HG03045 (cell line): ENCODE measurements at regions not wholly inside any gene's neighbourhood (a gene's known extent, or its start where the extent isn't known, plus 50 kb on each side); places are given as distances from the start of the nearest gene placed in this dataset.

Source experiments
- ATAC-seq: cut with Tn5 transposase; IDR thresholded peaks from one replicate; pipeline ENCODE4 v1.9.1; 2021; ENCODE audit warnings: mild to moderate bottlenecking, moderate library complexity; ENCODE audit not compliant: unreplicated experiment

DNA sequence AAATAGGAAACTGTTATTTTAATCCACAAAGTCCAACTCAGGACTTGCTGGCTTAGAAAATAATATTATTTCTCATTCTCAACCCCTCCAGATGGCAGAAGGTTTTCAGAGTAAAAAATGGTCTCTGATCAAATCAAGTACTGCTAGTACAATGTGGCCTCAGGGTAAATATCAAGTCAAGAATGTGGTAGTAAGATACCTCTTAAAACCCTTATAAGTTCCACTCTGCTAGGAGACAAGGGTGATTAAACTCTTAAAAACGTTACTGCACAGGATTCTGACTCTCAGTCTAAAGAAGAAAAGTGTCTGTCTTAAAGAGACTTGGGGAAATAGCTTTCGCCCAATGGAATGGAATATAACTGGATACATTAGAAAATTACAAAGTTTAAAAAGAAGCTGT is 120.8 kb upstream of the PDE4D start:
- no peak for ATAC-seq

GRCh38 chr5:60010853-60011252 is 117.3 kb upstream of the PDE4D start:
- no peak for ATAC-seq

DNA sequence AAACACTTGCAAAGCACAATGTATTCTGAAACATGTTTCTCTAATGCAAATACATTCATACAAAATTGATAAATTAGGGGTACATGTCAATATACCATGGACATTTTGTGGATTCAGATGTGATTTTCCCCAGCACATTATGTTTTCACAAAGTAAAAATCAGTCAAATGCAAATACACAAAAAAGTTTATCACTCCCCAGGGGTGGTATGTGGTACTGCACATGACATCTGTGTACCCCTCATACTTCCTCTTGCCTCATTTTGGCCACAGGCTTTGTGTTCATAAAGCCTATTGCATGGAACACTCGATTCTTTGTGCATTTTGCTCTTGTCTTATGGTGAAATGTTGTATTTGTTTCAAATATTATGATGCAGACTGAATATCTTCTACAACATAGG is 116.8 kb upstream of the PDE4D start:
- ATAC-seq: no peak

DNA sequence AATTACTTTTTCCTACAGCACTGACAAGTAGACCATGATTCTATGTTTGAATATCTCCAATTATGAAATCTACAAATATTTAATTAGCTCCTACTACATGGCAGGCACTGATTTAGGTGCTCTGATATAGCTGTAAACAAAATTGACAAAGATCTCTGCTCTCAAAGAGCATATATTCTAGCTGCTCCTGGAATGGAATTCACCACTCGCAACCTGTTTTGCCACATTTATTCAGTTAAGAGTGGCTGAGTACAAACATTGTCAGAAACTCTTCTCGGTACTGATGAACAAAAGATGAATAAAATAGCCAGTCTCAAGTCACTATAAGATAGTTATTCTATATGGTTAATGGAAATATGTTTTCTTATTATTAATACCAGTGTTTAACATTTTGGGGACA is 114.2 kb upstream of the PDE4D start:
- no peak for ATAC-seq

DNA sequence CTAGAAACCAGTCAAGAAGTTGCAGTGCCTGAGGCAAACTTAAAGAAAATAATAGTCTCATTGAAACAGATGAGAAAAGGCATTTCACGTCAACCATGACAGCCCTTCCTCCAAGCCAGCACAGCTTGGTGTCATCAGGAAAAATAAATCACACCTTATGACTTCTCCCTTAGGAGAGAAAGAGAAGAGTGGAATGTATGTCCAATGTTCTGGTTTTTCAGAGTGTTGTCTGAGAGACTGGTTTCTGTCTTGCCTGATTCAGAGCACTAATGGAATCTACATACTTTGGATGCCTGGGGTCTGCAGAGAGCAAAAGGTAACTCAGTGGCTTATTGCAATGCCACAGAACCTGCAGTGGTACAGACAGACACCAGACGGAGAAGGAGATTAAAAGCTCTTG is 105.5 kb upstream of the PDE4D start:
- ATAC-seq: no peak

DNA sequence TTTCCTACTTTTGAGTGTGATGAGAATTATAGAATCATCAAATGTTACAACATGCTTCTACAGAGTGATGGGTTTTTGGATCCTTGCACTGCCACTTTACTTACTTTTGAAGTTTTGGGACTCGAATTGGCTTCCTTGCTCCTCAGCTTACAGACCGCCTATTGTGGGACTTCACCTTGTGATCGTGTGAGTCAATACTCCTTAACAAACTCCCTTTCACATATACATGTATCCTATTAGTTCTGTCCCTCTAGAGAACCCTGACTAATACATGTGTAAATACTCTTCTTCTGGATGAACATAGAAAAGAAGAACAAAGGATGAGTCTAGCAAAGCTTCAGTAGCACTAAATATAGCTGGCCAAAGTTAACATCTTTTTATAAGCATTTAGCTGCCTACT is 98.7 kb upstream of the PDE4D start:
- ATAC-seq: no peak

- ATAC-seq: no peak
Measured at GRCh38 chr5:59988396-59988795, 94.9 kb upstream of the PDE4D start.

GRCh38 chr5:59976342-59976741 is 82.8 kb upstream of the PDE4D start:
- ATAC-seq: no peak

DNA sequence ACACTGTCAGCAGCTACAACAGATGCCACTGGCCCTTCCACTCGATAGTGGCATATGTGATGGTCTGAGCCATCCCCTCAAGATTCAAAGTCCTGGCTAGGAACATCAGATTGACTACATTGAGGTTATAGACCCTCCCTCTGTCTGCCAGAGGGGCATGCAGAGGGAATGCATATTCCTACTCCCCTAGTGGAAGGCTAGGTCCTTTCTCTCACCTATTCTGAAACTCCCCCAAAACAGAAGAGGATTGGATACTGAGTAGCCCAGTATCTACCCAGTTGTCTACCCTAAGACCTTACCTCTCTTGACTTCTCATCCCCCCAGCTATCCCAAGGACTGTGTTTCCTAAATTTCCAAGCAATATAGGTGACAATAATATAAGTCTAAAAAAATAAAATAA is 78.5 kb upstream of the PDE4D start:
- no peak for ATAC-seq

GRCh38 chr5:59959330-59959729 is 65.8 kb upstream of the PDE4D start:
- ATAC-seq: no peak

DNA sequence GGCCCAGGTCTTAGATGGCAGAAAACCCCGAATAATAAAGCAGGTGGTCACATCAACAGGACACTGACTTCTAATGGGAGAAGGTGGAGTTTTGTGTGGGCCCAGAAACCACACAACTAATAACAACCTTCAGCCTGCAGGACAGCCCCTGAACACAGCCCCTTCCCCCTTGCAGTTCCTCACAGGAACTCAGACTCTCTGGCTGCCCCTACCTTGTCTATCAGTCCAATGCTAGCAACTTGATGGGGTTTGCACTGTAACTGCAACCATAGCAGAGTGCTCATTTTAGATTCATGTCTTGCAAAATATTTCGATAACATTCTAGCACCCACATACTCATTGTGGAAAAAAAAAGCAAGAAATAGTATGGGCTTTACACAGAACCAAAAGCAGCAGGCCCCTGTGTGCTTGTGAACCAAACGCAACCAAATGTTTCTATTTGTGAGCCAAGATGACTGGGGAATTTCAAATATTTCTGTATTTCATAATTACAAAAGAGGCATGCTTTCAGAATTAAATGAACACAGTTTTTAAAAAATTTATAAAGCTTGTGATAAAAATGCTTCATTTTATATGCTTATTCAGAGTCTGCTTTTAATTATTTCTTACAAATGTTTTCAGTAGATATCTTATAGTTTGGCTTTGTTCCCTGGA is 62.7 kb upstream of the PDE4D start:
- ATAC-seq: no peak

- no peak for ATAC-seq
Measured at GRCh38 chr5:59955241-59955640, 61.7 kb upstream of the PDE4D start.

- ATAC-seq: no peak
Measured at GRCh38 chr5:59943452-59944113, 50.1 kb upstream of the PDE4D start.
